Trophoblast cell (in vitro differentiated cells and primary cell): ENCODE measurements at regions not wholly inside any gene's neighbourhood (a gene's known extent, or its start where the extent isn't known, plus 50 kb on each side); places are given as distances from the start of the nearest gene placed in this dataset.

Source experiments
- DNase-seq, 2 donors: peaks; one replicate each; pipeline ENCODE4 v3.0.0-alpha.2; 2016
- H2AFZ ChIP-seq: 2 replicates; pipeline ENCODE4 v1.6.1; 2013; ENCODE audit warnings: low read length, moderate library complexity, mild to moderate bottlenecking; ENCODE audit not compliant: insufficient read depth, poor library complexity
- H2AK5ac ChIP-seq: 2 replicates; pipeline ENCODE4 v1.6.1; 2013; ENCODE audit warnings: mild to moderate bottlenecking, low read length
- H2BK120ac ChIP-seq: 2 replicates; pipeline ENCODE4 v1.6.1; 2013; ENCODE audit warnings: low read length, mild to moderate bottlenecking, moderate library complexity; ENCODE audit not compliant: insufficient read depth, poor library complexity
- H2BK12ac ChIP-seq: 2 replicates; pipeline ENCODE4 v1.6.1; 2013; ENCODE audit warnings: mild to moderate bottlenecking, low read length, moderate library complexity
- H2BK5ac ChIP-seq: 2 replicates; pipeline ENCODE4 v1.6.1; 2013; ENCODE audit warnings: low read length, low read depth, moderate library complexity, mild to moderate bottlenecking; ENCODE audit not compliant: poor library complexity
- H3K14ac ChIP-seq: 2 replicates; pipeline ENCODE4 v1.6.1; 2013; ENCODE audit warnings: mild to moderate bottlenecking, low read length
- H3K18ac ChIP-seq: 2 replicates; pipeline ENCODE4 v1.6.1; 2013; ENCODE audit warnings: mild to moderate bottlenecking, low read length
- H3K23ac ChIP-seq: 2 replicates; pipeline ENCODE4 v1.6.1; 2013; ENCODE audit warnings: low read length
- H3K27ac ChIP-seq: 2 replicates; pipeline ENCODE4 v1.5.1; 2013; ENCODE audit warnings: low read depth, mild to moderate bottlenecking, inconsistent platforms, low read length, moderate library complexity
- H3K27me3 ChIP-seq: 2 replicates; pipeline ENCODE4 v1.6.1; 2013; ENCODE audit warnings: inconsistent platforms, mild to moderate bottlenecking, low read length, moderate library complexity; ENCODE audit not compliant: insufficient read depth
- H3K36me3 ChIP-seq, 2 experiments: 1 replicate in 1 of 2; 2 replicates in 1 of 2; pipeline ENCODE4 v1.6.1; 2013; ENCODE audit warnings: low read length in 2 of 2, mild to moderate bottlenecking in 2 of 2, moderate library complexity in 1 of 2; ENCODE audit not compliant: insufficient read depth in 2 of 2, control insufficient read depth in 1 of 2
- H3K4ac ChIP-seq: 2 replicates; pipeline ENCODE4 v1.6.1; 2013; ENCODE audit warnings: low read depth, mild to moderate bottlenecking, low read length, moderate library complexity
- H3K4me1 ChIP-seq, 2 experiments: 1 replicate in 1 of 2; 2 replicates in 1 of 2; pipeline ENCODE4 v1.6.1; 2013; ENCODE audit warnings: low read length in 2 of 2, mild to moderate bottlenecking in 2 of 2, moderate library complexity in 1 of 2; ENCODE audit not compliant: insufficient read depth in 2 of 2, control insufficient read depth in 1 of 2
- H3K4me2 ChIP-seq: 2 replicates; pipeline ENCODE4 v1.6.1; 2013; ENCODE audit warnings: inconsistent platforms, mild to moderate bottlenecking, low read length, moderate library complexity
- H3K4me3 ChIP-seq: 2 replicates; pipeline ENCODE4 v1.5.1; 2013; ENCODE audit warnings: mild to moderate bottlenecking, low read depth, low read length, inconsistent platforms
- H3K79me1 ChIP-seq: one replicate; pipeline ENCODE4 v1.6.1; 2013; ENCODE audit warnings: low read length
- H3K79me2 ChIP-seq: 2 replicates; pipeline ENCODE4 v1.6.1; 2013; ENCODE audit warnings: low read length, mild to moderate bottlenecking; ENCODE audit not compliant: control insufficient read depth, insufficient read depth, poor library complexity
- H3K9ac ChIP-seq: 2 replicates; pipeline ENCODE4 v1.6.1; 2013; ENCODE audit warnings: mild to moderate bottlenecking, low read length
- H3K9me3 ChIP-seq: 2 replicates; pipeline ENCODE4 v1.6.1; 2013; ENCODE audit warnings: low read depth, mild to moderate bottlenecking, control low read depth, inconsistent platforms, low read length; ENCODE audit not compliant: insufficient read depth
- H4K12ac ChIP-seq: 2 replicates; pipeline ENCODE4 v1.6.1; 2013; ENCODE audit warnings: low read depth, mild to moderate bottlenecking, low read length, moderate library complexity
- H4K8ac ChIP-seq: 2 replicates; pipeline ENCODE4 v1.6.1; 2013; ENCODE audit warnings: low read depth, mild to moderate bottlenecking, low read length, moderate library complexity
- H4K91ac ChIP-seq: one replicate; pipeline ENCODE4 v1.6.1; 2013; ENCODE audit warnings: low read depth, mild to moderate bottlenecking, low read length, moderate library complexity
- WGBS: extraction: QIAGEN DNeasy Blood & Tissue Kit; methylation state at CpG from one replicate; pipeline ENCODE4 v1.1.7; 2013; ENCODE audit warnings: missing lambda C conversion rate; ENCODE audit not compliant: insufficient read length, insufficient coverage; ENCODE audit errors: extremely low coverage; 5-methylcytosine and 5-hydroxymethylcytosine counted together

DNA sequence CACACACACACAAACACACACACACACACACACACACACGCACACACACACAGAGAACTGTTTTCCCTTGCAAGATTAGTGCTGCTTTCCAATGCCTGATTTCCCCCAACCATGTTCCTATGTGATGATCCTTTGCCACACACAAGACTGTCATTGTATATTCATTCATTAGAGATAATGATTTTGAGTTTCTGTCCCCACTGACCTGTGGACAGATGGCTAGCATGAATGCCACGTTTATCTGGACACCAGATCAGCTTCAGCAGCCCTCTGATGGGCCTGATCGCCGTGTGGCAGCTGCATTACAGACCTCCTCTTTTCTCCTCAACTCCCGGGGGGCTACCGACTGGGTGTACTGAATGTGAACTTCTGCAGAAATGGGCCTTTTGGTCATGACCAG, 353.0 kb downstream of the MYCN start:
- Histone ChIP-seq H3K36me3 (no peaks in the 10 kb centered on the region), H3K27me3 (no peaks in the 10 kb centered on the region), H3K4me3 (no peak overlapping the region), H3K79me2 (no peaks in the 10 kb centered on the region), H4K8ac (no peak overlapping the region), H3K4me2 (no peak overlapping the region), H3K9me3 (no peaks in the 10 kb centered on the region), H4K12ac (no peak overlapping the region), H3K4me1 (peaks cover 8 to 9% of the 10 kb centered on the region in 2 experiments), H2BK12ac (no peak overlapping the region), H2BK120ac (no peak overlapping the region), H4K91ac (peak overlapping the region; percentile 39), H3K79me1 (peaks cover 6% of the 10 kb centered on the region), H2BK5ac (no peak overlapping the region), H3K14ac (no peak overlapping the region), H2AK5ac (no peak overlapping the region), H3K9ac (no peak overlapping the region), H3K4ac (no peak overlapping the region), H3K18ac (no peak overlapping the region), H2AFZ (no peak overlapping the region), H3K23ac (no peak overlapping the region), H3K27ac (no peak overlapping the region)
- DNase-seq = no peak
- WGBS = no CpG with 5 or more reads among the region's 6 CpGs

DNA sequence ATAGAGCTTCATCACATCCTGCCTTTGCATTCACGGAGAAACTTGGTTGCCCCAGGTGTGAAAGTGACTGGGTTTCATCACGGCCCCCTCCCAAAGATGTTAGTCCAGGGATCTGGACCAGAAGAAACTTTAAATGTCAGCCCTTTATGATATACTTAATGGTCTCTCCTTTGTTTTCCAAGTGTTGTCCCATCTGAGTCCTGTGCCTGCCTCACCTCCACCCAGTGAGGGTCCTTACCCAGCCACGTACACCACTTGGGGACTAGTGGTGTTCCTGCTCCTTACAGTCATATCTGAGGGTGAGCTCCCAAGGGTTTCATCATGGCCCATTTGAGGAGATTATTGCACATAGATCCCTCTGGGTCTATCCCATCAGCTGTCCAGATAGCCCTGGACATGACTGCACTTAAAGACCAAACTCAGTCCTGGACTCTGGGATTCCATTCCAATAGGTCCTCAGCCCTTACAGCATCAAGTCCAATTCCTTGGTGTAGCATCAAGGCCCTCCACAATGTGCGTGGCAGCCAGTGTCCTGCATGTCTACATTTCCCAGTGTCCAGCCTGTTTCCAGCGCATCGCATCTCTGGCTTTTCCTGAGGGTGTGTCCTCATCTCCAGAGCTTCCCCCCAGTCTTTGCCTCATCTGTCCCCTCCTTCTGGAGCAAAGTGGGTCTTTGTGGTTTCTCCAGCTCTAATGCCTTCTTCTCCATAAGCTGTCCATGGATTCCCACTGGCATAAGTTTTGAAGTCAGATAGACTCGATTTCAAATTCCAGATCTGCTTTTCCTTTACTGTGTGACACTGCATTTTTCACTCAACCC, 351.6 kb downstream of the MYCN start:
- Histone ChIP-seq H2AK5ac (peak overlapping the region; percentile 59), H4K91ac (peak overlapping the region; percentile 32), H2AFZ (no peak overlapping the region), H2BK12ac (no peak overlapping the region), H3K14ac (peak overlapping the region; percentile 34), H3K4me2 (no peak overlapping the region), H3K23ac (no peak overlapping the region), H3K27ac (no peak overlapping the region), H2BK5ac (no peak overlapping the region), H3K4ac (no peak overlapping the region), H2BK120ac (no peak overlapping the region), H4K12ac (no peak overlapping the region), H3K79me2 (no peaks in the 10 kb centered on the region), H4K8ac (no peak overlapping the region), H3K4me3 (no peak overlapping the region), H3K9me3 (no peaks in the 10 kb centered on the region), H3K36me3 (no peaks in the 10 kb centered on the region), H3K27me3 (no peaks in the 10 kb centered on the region), H3K18ac (no peak overlapping the region), H3K79me1 (peaks cover 6% of the 10 kb centered on the region), H3K4me1 (peaks cover 8 to 9% of the 10 kb centered on the region in 2 experiments), H3K9ac (no peak overlapping the region)
- WGBS = no CpG with 5 or more reads among the region's 7 CpGs
- no peak for DNase-seq

DNA sequence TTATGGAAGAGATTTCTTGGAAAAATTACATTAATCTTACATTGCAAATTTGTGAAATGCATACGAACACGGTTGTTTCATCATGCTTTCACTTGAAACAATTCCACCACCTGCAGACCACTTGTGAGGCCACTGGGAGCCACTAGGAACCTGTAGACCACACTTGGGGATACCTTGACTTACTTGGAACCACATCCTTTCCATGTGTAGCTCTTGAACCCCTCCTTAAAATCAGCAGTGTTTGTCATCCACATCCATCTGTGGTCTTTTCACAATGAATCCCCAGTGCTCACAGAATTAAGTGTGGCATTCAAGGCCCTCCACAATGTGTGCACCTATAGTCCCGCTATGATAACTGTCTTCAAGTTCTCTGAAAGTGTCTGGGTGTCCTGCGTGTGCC, 350.9 kb downstream of the MYCN start:
- H2BK5ac ChIP-seq = no peak overlapping the region
- no peak overlapping the region for H4K8ac ChIP-seq
- H2BK12ac ChIP-seq = no peak overlapping the region
- no peaks in the 10 kb centered on the region for H3K36me3 ChIP-seq
- no peak overlapping the region for H2AFZ ChIP-seq
- no peak overlapping the region for H3K9ac ChIP-seq
- H3K9me3 ChIP-seq = no peaks in the 10 kb centered on the region
- H4K12ac ChIP-seq = no peak overlapping the region
- H3K14ac ChIP-seq = no peak overlapping the region
- H3K79me1 ChIP-seq = peaks cover 6% of the 10 kb centered on the region
- H3K79me2 ChIP-seq = no peaks in the 10 kb centered on the region
- no peak overlapping the region for H3K4me3 ChIP-seq
- H3K27ac ChIP-seq = no peak overlapping the region
- DNase-seq = no peak
- H3K4ac ChIP-seq = no peak overlapping the region
- H2AK5ac ChIP-seq = no peak overlapping the region
- WGBS = no CpG with 5 or more reads among the region's 4 CpGs
- H4K91ac ChIP-seq = no peak overlapping the region
- H3K23ac ChIP-seq = no peak overlapping the region
- H3K18ac ChIP-seq = no peak overlapping the region
- H3K4me2 ChIP-seq = no peak overlapping the region
- no peak overlapping the region for H2BK120ac ChIP-seq
- H3K27me3 ChIP-seq = no peaks in the 10 kb centered on the region
- H3K4me1 ChIP-seq = peaks cover 5 to 7% of the 10 kb centered on the region in 2 experiments

DNA sequence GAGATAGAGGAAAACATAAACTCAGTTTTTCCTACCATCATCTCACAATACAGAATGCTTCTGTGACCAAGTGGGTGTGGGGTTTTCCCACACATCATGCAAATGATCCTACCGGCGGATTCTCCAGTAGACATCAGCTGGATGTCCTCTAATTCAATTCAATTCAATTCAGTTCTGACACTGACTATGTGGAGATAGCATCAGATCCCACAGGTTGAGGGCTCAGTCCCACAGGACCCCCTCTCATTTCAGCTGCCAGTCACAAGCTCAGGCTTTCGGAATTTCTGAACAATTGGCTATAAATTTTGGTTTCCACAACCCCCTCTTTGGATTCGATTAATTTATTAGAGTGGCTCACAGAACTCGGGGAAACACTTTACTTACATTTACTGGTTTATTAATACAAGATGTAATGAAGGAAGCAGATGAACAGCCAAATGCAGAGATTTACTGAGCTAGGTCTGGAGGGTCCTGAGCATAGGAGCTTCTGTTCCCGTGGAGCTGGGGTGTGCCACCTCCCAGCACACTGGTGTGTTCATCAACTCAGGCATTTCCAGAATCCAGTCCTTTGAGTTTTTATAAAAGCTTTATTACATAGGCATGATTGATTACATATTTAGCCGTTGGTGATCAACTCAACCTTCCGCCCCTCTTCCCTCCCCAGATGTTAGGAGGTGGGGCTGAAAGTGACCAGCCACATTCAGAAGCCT, 350.1 kb downstream of the MYCN start:
- H3K9me3 ChIP-seq = no peaks in the 10 kb centered on the region
- H3K14ac ChIP-seq = no peak overlapping the region
- peaks cover 2% of the 10 kb centered on the region in 2 experiments for H3K4me1 ChIP-seq
- no peak overlapping the region for H2BK5ac ChIP-seq
- H3K4me2 ChIP-seq = no peak overlapping the region
- no peaks in the 10 kb centered on the region for H3K36me3 ChIP-seq
- no peak overlapping the region for H2BK12ac ChIP-seq
- H3K23ac ChIP-seq = no peak overlapping the region
- no peak overlapping the region for H2AK5ac ChIP-seq
- no peak overlapping the region for H4K8ac ChIP-seq
- H2BK120ac ChIP-seq = no peak overlapping the region
- H3K4ac ChIP-seq = no peak overlapping the region
- WGBS = no CpG with 5 or more reads among the region's 8 CpGs
- H3K27me3 ChIP-seq = no peaks in the 10 kb centered on the region
- H3K4me3 ChIP-seq = no peak overlapping the region
- no peak overlapping the region for H2AFZ ChIP-seq
- H3K79me1 ChIP-seq = peaks cover 2% of the 10 kb centered on the region
- no peak overlapping the region for H3K18ac ChIP-seq
- H3K27ac ChIP-seq = no peak overlapping the region
- H4K91ac ChIP-seq = no peak overlapping the region
- DNase-seq = no peak
- no peak overlapping the region for H4K12ac ChIP-seq
- H3K79me2 ChIP-seq = no peaks in the 10 kb centered on the region
- no peak overlapping the region for H3K9ac ChIP-seq
